WI38 (cell line): ENCODE measurements at regions not wholly inside any gene's neighbourhood (a gene's known extent, or its start where the extent isn't known, plus 50 kb on each side); places are given as distances from the start of the nearest gene placed in this dataset.

ENCODE experiments used
- H3K4me3 ChIP-seq: 2 replicates; pipeline ENCODE4 v1.5.1; 2011; ENCODE audit warnings: low read depth, mild to moderate bottlenecking, control low read depth, low read length
- CTCF ChIP-seq: IDR thresholded peaks from 2 replicates; pipeline ENCODE4 v1.5.1; 2012; ENCODE audit warnings: low read depth, mild to moderate bottlenecking, control low read depth, low read length

GRCh38 chr19:27846944-27847343 lies 1366.0 kb downstream of the UQCRFS1 start:
- no peak for TF ChIP-seq CTCF
- H3K4me3 ChIP-seq = no peak overlapping the region

- TF ChIP-seq CTCF = no peak
- H3K4me3 ChIP-seq = no peak overlapping the region
These were observed 1368.7 kb downstream of the UQCRFS1 start for GRCh38 chr19:27844261-27844660.

- no peak overlapping the region for H3K4me3 ChIP-seq
- no peak for TF ChIP-seq CTCF
These were observed 1369.1 kb downstream of the UQCRFS1 start for GRCh38 chr19:27843861-27844260.

GRCh38 chr19:27833031-27833430 lies 1379.9 kb downstream of the UQCRFS1 start:
- no peak for TF ChIP-seq CTCF
- H3K4me3 ChIP-seq = no peak overlapping the region

- H3K4me3 ChIP-seq = no peak overlapping the region
- TF ChIP-seq CTCF = no peak
These were observed 1384.1 kb downstream of the UQCRFS1 start for GRCh38 chr19:27828829-27829228.

- no peak for TF ChIP-seq CTCF
- H3K4me3 ChIP-seq = no peak overlapping the region
These were observed 1388.8 kb downstream of the UQCRFS1 start for GRCh38 chr19:27824108-27824507.

GRCh38 chr19:27822336-27822735 lies 1390.6 kb downstream of the UQCRFS1 start:
- TF ChIP-seq CTCF = no peak
- H3K4me3 ChIP-seq = no peak overlapping the region
